ENCODE measurements at regions not wholly inside any gene's neighbourhood (a gene's known extent, or its start where the extent isn't known, plus 50 kb on each side); places are given as distances from the start of the nearest gene placed in this dataset.

DNA sequence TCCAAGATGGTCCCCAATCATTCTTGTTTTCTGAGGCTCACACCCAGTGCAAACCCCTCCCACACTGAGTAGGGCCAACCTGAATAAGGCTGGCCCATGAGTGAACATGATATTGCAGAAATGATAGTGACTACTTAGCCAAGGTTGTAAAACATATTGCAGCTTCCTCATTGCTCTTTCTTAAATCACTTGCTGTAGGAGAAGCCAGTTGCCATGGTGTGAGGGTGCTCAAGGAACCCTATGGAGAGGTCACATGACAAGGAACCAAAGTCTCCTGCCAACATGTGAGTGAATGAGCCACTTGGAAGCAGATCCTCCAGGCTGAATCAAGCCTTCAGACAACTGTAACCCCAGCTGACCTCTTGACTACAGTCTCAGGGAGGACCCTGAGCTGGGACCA lies 191.4 kb downstream of the RGS9 start:
- TF ChIP-seq, protein P1, sequence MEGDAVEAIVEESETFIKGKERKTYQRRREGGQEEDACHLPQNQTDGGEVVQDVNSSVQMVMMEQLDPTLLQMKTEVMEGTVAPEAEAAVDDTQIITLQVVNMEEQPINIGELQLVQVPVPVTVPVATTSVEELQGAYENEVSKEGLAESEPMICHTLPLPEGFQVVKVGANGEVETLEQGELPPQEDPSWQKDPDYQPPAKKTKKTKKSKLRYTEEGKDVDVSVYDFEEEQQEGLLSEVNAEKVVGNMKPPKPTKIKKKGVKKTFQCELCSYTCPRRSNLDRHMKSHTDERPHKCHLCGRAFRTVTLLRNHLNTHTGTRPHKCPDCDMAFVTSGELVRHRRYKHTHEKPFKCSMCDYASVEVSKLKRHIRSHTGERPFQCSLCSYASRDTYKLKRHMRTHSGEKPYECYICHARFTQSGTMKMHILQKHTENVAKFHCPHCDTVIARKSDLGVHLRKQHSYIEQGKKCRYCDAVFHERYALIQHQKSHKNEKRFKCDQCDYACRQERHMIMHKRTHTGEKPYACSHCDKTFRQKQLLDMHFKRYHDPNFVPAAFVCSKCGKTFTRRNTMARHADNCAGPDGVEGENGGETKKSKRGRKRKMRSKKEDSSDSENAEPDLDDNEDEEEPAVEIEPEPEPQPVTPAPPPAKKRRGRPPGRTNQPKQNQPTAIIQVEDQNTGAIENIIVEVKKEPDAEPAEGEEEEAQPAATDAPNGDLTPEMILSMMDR (IDR thresholded peaks at IDR 0.05; ENCODE audit: unreplicated experiment): no peak
- Mint-ChIP-seq H3K36me3 (no peaks in the 10 kb centered on the region), H3K27me3 (ENCODE audit: low read depth) (no peaks in the 10 kb centered on the region), H3K4me3 (no peak overlapping the region), H3K4me1 (no peaks in the 10 kb centered on the region), H3K27ac (no peak overlapping the region), H3K9me3 (peaks cover 20% of the 10 kb centered on the region)
- DNase-seq (ENCODE audit: low spot score in 2 of 2, unreplicated experiment in 2 of 2): no peak

DNA sequence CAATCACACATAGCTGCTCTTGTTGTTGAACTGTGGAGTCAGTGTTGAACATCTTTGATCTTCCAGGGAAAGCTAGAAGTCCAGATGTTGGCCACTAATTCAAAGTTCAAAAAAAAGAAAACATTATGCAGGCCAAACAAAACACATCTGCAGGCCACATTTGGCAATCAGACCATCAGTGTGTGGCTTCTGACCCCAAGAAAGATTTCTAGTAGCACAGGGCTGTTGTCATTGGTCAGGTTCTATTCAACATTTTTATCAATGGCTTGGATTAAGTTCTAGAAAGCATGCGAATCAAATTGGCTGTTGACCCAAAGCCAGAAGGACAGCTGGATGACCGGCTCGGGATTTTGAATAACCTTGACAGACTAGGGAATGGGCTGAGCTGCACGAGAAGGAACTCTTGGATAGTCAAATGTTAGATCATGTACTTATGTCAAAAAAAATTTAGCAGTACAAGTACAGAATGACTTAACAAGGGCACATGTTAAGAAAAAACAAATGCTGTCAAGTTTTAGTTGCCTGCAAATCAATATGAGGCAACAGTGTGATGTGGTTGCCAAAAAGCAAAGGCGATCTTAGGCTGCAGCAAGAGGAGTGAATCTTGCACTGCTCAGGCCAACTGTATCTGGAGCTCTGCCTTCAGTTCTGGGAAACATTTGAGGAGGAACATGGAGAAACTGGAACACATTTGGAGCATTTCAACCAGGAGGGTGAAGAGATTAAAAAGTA lies 187.6 kb downstream of the RGS9 start:
- Mint-ChIP-seq H3K27me3 (ENCODE audit: low read depth) (no peaks in the 10 kb centered on the region), H3K9me3 (peaks cover 12% of the 10 kb centered on the region), H3K27ac (no peak overlapping the region), H3K4me1 (no peaks in the 10 kb centered on the region), H3K4me3 (no peak overlapping the region), H3K36me3 (no peaks in the 10 kb centered on the region)
- TF ChIP-seq, protein P1 (IDR thresholded peaks at IDR 0.05; ENCODE audit: unreplicated experiment): no peak
- no peak for DNase-seq (ENCODE audit: low spot score in 2 of 2, unreplicated experiment in 2 of 2)

DNA sequence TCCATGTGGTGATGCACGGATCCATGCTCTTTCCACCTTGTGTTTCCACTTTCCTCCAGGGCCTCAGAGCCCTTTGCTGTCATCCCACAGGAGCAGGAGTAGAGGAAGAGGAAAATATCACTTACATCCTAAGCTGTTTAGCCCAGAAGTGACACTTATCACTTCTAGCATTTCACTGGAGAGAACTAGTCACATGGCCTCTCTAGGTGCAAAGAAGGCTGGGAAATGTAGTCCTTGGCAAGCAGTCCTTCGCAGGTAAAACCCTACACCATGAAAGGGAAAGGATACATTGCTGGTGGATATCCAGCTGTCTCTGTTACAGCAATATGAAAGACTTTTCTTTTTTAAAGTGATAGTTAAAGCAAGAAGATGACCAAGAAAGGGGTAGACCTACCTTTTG lies 185.9 kb downstream of the RGS9 start:
- Mint-ChIP-seq H3K27ac (no peak overlapping the region), H3K9me3 (peaks cover 15% of the 10 kb centered on the region), H3K4me1 (no peaks in the 10 kb centered on the region), H3K4me3 (no peak overlapping the region), H3K36me3 (no peaks in the 10 kb centered on the region), H3K27me3 (ENCODE audit: low read depth) (no peaks in the 10 kb centered on the region)
- no peak for DNase-seq (ENCODE audit: low spot score in 2 of 2, unreplicated experiment in 2 of 2)
- TF ChIP-seq, protein P1 (IDR thresholded peaks at IDR 0.05; ENCODE audit: unreplicated experiment): no peak

DNA sequence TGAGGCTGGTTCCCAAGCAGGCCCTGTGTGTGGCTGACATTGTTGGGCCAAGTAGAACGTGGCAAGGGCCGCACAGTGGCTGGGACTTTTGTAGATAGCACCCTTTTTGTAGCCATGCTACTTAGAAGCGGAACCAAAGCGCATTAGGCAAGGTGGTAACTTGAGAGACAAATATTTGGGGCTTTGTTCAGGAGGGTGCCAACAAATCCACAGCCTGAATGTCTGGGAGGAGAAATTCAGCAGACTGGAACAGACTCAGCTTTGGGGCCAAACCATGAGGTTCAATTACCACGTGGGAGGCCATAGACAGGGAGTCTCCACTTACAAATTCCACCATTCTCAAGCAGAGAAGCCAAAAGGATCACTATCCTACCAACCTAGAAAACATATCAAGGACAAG lies 183.7 kb downstream of the RGS9 start:
- no peak overlapping the region for H3K4me3 Mint-ChIP-seq
- peaks cover 3% of the 10 kb centered on the region for H3K9me3 Mint-ChIP-seq
- H3K4me1 Mint-ChIP-seq: peaks cover 11% of the 10 kb centered on the region
- H3K36me3 Mint-ChIP-seq: no peaks in the 10 kb centered on the region
- no peaks in the 10 kb centered on the region for H3K27me3 Mint-ChIP-seq (ENCODE audit: low read depth)
- H3K27ac Mint-ChIP-seq: no peak overlapping the region
- no peak for DNase-seq (ENCODE audit: low spot score in 2 of 2, unreplicated experiment in 2 of 2)
- TF ChIP-seq, protein P1 (IDR thresholded peaks at IDR 0.05; ENCODE audit: unreplicated experiment): no peak

DNA sequence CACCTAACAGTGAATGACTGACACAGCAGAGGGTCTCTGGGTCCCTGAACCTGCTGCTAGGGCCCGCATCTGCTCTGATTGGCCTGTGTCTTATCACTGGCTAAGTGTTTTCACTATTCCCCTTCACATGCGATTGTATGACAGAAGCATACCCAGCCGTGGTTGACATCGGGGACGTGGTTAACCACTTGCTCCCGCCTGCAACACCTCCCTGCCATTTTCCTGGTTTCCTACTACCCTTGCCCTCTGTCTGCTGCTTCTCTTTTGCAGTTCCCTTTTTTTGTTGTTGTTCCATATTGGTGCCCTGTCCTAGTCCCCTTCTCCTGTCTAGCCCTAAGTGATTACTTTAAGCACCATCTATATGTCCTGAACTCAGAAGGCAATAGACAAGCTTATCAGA lies 177.0 kb downstream of the RGS9 start:
- H3K9me3 Mint-ChIP-seq: peaks cover 3% of the 10 kb centered on the region
- H3K36me3 Mint-ChIP-seq: no peaks in the 10 kb centered on the region
- H3K27ac Mint-ChIP-seq: no peak overlapping the region
- DNase-seq (ENCODE audit: low spot score in 2 of 2, unreplicated experiment in 2 of 2): no peak
- H3K4me1 Mint-ChIP-seq: peaks cover 33% of the 10 kb centered on the region
- no peak overlapping the region for H3K4me3 Mint-ChIP-seq
- H3K27me3 Mint-ChIP-seq (ENCODE audit: low read depth): no peaks in the 10 kb centered on the region
- TF ChIP-seq, protein P1 (IDR thresholded peaks at IDR 0.05; ENCODE audit: unreplicated experiment): no peak
